ENCODE measurements at regions not wholly inside any gene's neighbourhood (a gene's known extent, or its start where the extent isn't known, plus 50 kb on each side); places are given as distances from the start of the nearest gene placed in this dataset.

GRCh38 chr10:123327896-123328295, 173.7 kb downstream of the BUB3 start:
- Histone ChIP-seq H4K91ac (replicated peaks; ENCODE audit: insufficient read length, low read length) (no peak overlapping the region), H2AK5ac (ENCODE audit: low read depth, low read length) (no peak overlapping the region), H2BK20ac (ENCODE audit: low read length) (no peak overlapping the region), H2BK120ac (replicated peaks; ENCODE audit: low read depth, low read length) (no peak overlapping the region), H3K79me1 (ENCODE audit: low read depth, low read length) (no peaks in the 10 kb centered on the region), H4K20me1 (replicated peaks in 1 of 2; ENCODE audit: control insufficient read depth in 1 of 2, insufficient read depth in 2 of 2, low read length in 2 of 2) (no peaks in the 10 kb centered on the region), H3K4me2 (ENCODE audit: insufficient read depth in 1 of 2, low read depth in 2 of 2, low read length in 2 of 2) (no peak overlapping the region), H2BK5ac (ENCODE audit: low read depth, low read length) (no peak overlapping the region), H4K8ac (ENCODE audit: extremely low read depth, insufficient read depth, low read length) (no peak overlapping the region), H3K23me2 (ENCODE audit: low read depth, low read length) (no peaks in the 10 kb centered on the region), H3K4ac (replicated peaks; ENCODE audit: insufficient read length, low read depth, low read length) (no peak overlapping the region), H3K27ac (ENCODE audit: low read depth, low read length) (no peak overlapping the region), H3K36me3 (ENCODE audit: control insufficient read depth in 2 of 4, insufficient read depth in 4 of 4, low read length in 3 of 4) (no peaks in the 10 kb centered on the region), H3K9me3 (ENCODE audit: insufficient read depth in 2 of 2, low read depth in 1 of 2, low read length in 1 of 2) (no peaks in the 10 kb centered on the region; a peak in 2 of 4 replicates), H4K5ac (ENCODE audit: insufficient read length, low read depth, low read length) (no peak overlapping the region), H3K4me1 (replicated peaks in 1 of 4; ENCODE audit: control insufficient read depth in 3 of 4, insufficient read depth in 4 of 4, low read length in 3 of 4) (no peaks in the 10 kb centered on the region), H2AFZ (ENCODE audit: low read length) (no peak overlapping the region), H3K56ac (replicated peaks; ENCODE audit: insufficient read length, low read depth, low read length) (no peak overlapping the region), H3K27me3 (replicated peaks in 1 of 4; ENCODE audit: control insufficient read depth in 3 of 4, extremely low read depth in 1 of 4, insufficient read depth in 3 of 4, low read length in 3 of 4) (no peaks in the 10 kb centered on the region), H2BK12ac (ENCODE audit: low read depth, low read length) (no peak overlapping the region), H3K23ac (ENCODE audit: insufficient read length) (no peak overlapping the region), H3K14ac (ENCODE audit: insufficient read length) (no peak overlapping the region), H3K9ac (replicated peaks in 1 of 4; ENCODE audit: extremely low read depth in 1 of 4, low read depth in 3 of 4, low read length in 3 of 4) (no peak overlapping the region), H3K4me3 (ENCODE audit: extremely low read depth in 1 of 4, insufficient read depth in 2 of 4, low read depth in 3 of 4, low read length in 4 of 4) (no peak overlapping the region), H3K18ac (ENCODE audit: extremely low read depth, low read length) (no peak overlapping the region), H2BK15ac (ENCODE audit: low read length) (no peak overlapping the region), H3K79me2 (ENCODE audit: control insufficient read depth in 1 of 2, insufficient read depth in 2 of 2, low read length in 2 of 2) (no peaks in the 10 kb centered on the region)
- WGBS, 2 experiments (ENCODE audit: extremely low coverage in 1 of 2, insufficient coverage in 1 of 2, insufficient read length in 1 of 2, insufficient replicate concordance in 2 of 2, low coverage in 1 of 2, low lambda C conversion rate in 2 of 2, missing lambda C conversion rate in 1 of 2): 89% methylated on average over 2 of the region's 2 CpGs; no CpG with 5 or more reads in 1 of the 2 experiments
- TF ChIP-seq KDM1A (IDR thresholded peaks at IDR 0.05; ENCODE audit: borderline replicate concordance, low read length) (no peak), EZH2 (IDR thresholded peaks at IDR 0.05; ENCODE audit: low read depth, low read length, severe bottlenecking) (no peak), KDM5A (IDR thresholded peaks at IDR 0.05; ENCODE audit: low read length) (no peak), FOSL1 (IDR thresholded peaks at IDR 0.05; ENCODE audit: insufficient read depth, low read depth, low read length) (no peak), HDAC2 (IDR thresholded peaks at IDR 0.05; ENCODE audit: borderline replicate concordance in 1 of 2, low read depth in 2 of 2, low read length in 2 of 2) (no peak), CBX8 (IDR thresholded peaks at IDR 0.05; ENCODE audit: borderline replicate concordance, low read depth, low read length) (no peak), JUN (IDR thresholded peaks at IDR 0.05; ENCODE audit: low read depth, low read length) (no peak), SP2 (IDR thresholded peaks at IDR 0.05; ENCODE audit: low read length) (no peak), NRF1 (IDR thresholded peaks at IDR 0.05; ENCODE audit: low read depth, low read length) (no peak), GABPA (IDR thresholded peaks at IDR 0.05; ENCODE audit: borderline replicate concordance, insufficient read depth, low read length) (no peak)
- CTCF ChIA-PET (ENCODE audit: partially characterized antibody): no interaction called here
- FAIRE-seq (no peak), DNase-seq (ENCODE audit: low read depth in 1 of 2, low spot score in 2 of 2) (peak in 1 of 2 experiments; percentile 10)
- POLR2A ChIA-PET (ENCODE audit: partially characterized antibody): no interaction called here

All from H1 (cell line).